Central memory CD4-positive, alpha-beta T cell (primary cell): ENCODE measurements at regions not wholly inside any gene's neighbourhood (a gene's known extent, or its start where the extent isn't known, plus 50 kb on each side); places are given as distances from the start of the nearest gene placed in this dataset.

Experiments
- DNase-seq: peaks from one replicate; pipeline ENCODE4 v3.0.0; 2022

DNA sequence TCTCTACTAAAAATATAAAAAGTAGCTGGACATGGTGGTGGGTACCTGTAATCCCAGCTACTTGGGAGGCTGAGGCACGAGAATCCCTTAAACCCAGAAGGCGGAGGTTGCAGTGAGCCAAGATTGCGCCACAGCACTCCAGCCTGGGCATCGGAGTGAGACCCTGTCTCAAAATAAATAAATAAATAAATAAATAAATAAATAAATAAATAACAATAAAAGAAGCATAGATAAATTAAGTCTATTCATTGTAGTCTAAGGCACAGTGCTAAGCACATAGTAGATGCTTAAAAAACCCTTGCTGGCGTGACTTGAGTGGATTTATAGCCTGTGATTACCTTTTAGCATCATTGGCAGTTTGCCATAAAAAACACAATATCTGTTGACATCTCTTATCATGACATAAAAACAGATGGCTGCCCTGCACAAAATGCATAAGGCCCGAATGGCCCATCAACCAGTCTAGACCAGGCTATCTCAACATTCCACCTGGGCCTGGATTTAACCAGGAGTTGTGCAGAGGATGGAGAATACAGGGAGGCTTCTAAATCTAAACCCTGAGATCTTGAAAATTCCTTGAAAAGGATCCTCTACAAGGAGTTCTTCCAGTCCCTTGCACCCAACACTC lies 94.9 kb downstream of the PRLHR start:
- no peak for DNase-seq

DNA sequence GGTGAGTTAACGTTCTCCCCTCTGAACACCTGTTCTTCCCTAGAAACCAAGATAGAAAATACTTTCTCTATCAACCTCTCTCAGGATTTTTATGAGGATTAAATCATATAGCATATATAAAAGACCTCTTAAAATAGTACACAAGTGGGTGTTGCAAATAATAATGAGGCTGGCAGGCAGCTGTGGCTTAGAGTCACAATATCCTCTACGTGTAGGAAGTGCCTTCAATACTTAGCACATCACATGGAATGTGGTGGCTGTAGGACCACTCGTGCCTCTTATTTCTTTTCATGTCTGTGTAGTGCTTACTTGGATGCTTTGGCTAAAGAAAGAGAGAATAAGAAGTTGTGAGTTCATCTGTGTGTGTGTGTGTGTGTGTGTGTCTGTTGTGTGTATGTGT lies 96.3 kb downstream of the PRLHR start:
- no peak for DNase-seq

DNA sequence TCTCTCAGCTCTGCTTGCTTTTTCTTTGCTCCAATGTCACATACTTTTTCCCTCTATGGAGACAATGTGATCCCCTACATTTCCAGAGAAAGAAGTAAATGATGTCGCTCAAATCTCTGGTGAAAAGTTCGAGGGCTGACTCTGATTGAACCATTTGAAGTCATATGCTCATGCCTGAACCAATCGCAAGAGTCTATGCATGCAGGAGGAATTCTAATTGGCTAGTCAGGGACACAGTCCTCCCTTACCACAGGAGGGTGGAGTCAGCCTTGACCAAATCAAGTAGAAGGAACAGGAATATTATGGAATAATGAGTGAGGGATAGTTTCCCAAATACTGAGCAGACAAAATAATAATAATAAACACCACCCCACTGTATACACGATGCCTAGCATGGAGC lies 96.8 kb downstream of the PRLHR start:
- DNase-seq, result no peak

DNA sequence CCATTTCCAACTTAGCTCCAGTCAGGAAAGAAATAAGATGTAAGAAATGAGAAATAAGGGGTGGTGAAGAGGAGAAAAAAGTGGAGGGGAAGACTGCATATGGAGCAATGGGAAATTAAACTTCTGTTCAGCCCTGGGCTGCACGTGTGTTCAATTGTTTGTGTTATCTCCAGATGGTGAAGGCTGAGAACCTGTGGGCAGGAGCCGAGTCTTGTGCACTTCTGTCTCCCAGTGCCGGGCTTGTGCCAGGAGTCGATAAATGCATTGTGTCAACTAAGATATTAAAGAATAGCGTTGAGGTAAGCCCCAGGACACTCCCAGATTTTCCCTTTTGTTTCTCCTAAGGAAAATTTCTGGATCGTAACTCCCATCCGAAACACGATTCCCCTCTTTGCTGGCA lies 98.2 kb downstream of the PRLHR start:
- no peak for DNase-seq

DNA sequence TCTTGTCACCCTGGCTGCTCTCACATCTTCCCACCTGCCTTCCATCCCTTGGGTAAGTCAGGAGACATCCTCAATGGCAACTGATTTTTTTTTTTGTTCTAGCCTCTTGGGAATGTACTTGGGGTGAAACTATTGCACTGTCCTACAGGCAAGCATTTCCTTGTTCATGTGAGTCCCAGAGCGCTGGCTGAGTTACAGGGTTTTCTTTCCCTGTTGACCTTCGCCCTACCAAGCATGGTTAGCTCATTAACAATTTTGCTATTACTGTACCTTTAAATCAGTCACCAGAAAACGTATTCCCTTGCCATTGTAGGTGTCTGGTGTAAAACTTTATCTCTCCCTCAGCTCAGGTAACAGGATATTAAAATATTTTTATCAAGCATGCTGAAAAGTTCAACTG lies 98.9 kb downstream of the PRLHR start:
- no peak for DNase-seq

DNA sequence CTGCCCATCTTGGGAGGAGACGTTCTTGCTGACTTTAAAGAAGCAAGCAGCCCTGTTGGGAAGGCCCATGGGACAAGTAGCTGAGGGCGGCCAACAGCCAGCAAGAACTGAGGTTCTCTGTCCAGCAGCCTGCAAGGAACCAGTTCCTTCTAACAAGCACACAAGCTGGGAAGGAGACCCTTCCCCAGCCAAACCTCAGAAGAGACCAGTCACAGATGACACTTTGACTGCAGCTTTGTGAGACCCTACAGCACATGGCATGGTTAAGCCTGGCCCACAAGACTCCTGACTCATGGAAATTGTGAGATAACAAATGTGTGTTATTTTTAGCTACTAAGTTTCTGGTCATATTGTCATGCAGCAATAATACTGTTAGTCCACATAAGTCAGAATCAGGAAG lies 99.9 kb downstream of the PRLHR start:
- DNase-seq, result no peak

DNA sequence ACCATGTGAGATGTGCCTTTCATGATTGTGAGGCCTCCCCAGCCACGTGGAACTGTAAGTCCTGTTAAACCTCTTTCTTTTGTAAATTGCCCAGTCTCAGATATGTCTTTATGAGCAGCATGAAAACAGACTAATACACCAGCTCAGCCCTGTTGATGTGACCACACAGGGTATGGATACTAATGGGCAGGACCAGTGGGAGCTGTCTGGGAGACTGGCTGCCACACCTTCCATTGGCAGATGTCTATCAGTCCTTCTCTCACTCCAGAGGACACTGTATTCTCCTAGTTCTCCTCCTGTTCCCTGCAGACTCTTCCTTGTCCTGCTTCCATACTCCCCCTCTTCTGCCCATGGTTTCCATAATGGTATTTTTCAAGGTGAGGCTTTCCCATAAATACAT lies 104.4 kb downstream of the PRLHR start:
- DNase-seq, result no peak

DNA sequence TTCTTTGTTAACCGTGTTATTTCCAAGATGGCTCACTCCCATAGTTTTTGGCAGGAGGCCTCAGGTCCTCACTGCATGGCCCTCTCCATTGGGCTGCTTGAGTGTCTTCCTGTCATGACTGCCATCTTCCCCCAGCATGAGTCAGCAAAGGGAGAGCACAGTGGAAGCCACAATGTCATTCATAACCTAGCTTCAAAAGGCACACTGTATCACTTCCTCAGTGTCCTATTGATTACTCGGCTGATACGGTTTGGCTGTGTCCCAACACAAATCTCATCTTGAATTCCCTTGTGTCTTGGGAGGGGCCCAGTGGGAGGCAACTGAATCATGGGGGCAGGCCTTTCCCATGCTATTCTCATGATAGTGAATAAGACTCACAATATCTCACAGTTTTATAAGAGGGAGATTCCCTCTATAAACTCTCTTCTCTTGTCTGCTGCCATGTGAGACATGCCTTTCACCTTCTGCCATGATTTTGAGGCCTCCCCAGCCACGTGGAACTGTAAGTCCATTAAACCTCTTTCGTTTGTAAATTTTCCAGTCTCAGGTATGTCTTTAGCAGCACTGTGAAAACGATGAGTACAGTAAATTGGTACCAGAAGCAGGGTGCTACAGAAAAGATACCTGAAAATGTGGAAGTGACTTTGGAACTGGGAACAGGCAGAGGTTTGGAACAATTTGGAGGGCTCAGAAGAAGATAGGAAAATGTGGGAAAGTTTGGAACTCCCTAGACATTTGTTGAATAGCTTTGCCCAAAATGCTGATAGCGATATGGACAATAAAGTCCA lies 106.5 kb downstream of the PRLHR start:
- no peak for DNase-seq

DNA sequence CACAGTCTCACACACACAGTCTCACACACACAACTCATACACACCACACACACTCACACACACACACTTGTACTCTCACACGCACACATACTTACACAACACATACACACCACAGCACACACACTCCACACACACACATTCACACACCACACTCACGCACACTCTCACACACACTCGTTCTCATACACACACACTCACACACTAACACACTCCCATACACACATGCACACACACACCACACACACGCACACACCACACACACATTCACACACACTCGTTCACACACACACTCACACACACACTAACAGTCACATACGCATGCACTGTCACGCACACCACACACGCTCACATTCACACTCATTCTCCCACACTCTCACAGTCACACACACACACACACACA lies 109.8 kb downstream of the PRLHR start:
- no peak for DNase-seq

DNA sequence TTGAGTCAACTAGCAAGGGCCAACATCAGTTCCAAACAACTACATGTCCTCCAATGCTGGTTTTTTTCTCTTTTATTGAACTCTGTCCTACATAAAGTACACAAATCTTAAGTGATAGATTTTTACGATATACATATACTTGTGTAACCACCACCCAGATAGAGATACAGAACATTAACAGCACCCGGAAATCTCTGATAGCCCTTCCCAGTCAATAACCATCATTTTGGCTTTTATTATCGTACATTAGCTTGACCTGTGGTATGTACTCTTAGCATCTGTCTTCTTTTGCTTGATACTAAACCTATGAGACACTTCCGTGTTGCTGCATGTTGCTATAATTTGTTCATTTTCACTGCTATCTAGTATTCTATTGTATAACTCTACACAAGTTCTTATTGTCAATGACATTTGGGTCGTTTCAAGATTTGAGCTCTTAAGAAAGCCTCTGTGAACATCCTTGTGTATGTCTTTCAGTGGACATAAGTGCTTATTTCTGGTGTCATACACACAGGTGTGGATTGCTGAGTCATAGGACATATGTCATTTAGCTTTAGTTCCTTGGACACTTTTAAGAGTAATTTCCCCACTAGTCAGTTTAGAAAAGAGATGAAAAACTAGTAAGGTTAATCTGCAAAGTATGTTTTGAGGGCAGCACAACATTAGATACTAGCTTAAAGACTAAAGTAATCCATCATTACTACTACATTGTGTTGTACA lies 111.1 kb downstream of the PRLHR start:
- DNase-seq, result no peak

DNA sequence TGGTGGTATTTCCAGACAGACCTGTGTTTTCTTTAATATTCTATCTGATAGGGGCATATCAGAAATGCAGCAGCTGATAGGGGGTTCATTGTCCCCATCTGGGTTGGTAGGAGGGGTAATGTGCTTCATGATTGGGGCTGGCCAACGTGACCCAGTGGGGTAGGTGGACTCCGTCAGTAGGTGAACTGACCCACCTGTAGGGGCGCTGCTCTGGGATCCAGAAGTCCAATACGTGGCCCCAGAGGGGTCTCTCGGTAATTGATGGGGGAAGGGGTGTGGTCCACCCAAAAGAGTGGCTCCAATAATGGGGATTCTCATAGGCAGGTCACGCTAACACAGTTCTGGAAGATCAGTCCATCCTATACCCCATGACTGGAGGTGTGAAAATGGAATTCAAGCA lies 112.0 kb downstream of the PRLHR start:
- no peak for DNase-seq

DNA sequence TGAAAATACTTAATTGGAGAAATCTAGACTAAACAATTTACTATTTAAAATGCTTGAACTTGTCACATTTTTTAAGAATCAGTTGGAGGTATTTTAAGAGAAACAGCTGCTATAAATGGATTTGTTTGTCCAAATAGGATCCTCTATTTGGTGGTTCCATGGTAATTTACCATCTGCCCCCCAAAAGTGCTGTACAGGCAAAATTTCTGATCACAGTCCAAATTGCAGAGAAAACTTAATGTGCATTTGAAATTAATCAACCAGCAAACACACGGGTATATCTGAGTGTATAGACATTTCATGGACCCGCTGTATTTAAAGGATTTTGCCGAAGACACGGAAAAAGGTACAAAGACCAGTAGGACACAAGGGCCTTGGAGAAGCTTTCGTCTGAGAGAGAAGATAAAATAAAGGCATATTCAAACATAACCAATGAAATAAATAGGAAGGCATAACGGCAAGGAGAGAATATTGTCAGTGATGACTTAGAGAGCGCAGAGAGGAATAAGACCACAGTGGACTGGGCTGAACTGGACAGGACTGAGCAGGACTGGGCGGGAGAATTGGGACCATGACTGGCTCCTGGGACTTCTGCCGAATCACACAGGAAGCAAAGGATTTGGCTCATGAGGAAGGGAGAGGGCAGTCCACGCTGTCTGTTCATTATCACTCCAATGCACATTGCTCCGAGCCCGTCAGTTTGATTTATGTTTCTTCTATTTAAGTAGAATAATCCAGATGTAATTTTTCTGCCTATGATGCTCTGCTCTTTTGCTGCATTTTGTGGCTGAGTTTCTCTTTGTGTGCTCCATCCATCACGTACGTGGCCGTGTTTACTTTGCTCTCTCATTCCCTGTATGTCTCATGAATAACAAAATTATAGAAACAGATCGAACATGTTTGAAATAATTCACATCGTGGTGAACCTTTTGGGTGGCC lies 112.8 kb downstream of the PRLHR start:
- no peak for DNase-seq

DNA sequence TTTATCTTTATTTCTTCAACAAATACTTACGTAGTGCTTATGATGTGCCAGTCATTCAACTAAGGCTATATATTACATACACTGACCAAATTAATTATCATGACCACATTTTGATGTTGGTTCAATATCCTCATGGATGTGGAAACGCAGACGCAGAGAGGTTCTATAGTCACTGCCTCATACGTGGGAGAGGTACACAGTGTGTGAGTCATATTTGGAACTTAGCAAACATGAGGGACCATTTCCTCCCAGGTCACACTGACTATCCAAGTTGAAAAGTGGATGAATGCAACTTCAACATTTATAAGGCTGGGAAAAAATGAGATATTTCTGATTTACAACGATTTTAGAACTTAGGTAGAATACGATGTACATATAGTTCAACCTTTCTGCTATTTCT lies 113.6 kb downstream of the PRLHR start:
- no peak for DNase-seq

DNA sequence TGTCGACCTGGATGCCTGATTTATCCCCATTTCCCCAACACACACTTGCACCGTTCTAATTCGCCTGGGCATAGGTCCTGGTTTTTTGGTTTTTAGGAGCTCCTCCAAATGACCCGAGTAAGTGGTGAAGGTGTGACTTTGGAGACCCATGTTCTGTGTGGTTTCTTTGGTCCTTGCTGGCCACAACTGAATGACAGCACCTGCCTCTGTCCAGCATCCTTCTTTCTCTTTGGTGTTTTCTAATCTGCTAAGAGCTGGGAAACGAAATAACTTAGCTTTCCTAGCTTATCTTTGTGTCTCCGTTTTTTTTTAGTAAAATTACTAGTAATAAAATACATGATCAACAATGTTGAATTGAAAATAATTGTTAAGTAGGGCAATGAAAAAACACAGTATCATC lies 120.2 kb downstream of the PRLHR start:
- DNase-seq, result no peak

DNA sequence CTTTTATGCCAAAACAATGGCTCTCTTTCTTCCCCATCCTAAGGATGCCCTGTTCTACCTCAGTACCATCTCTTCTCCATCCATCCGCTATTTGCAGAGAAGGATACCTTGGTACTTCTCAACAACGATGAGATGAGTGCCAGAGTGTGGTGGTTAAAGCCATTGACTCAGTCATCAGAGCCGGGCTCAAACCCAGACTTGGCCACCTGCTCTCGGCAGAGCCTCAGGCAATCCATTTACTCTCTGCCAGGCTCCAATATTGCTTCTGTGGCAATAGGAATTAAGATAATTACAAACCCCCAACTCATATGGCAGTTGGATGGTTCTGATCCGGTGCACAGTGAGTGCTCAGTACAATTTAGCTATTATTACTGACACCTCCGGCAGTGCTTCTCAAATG lies 121.3 kb downstream of the PRLHR start:
- DNase-seq, result no peak

DNA sequence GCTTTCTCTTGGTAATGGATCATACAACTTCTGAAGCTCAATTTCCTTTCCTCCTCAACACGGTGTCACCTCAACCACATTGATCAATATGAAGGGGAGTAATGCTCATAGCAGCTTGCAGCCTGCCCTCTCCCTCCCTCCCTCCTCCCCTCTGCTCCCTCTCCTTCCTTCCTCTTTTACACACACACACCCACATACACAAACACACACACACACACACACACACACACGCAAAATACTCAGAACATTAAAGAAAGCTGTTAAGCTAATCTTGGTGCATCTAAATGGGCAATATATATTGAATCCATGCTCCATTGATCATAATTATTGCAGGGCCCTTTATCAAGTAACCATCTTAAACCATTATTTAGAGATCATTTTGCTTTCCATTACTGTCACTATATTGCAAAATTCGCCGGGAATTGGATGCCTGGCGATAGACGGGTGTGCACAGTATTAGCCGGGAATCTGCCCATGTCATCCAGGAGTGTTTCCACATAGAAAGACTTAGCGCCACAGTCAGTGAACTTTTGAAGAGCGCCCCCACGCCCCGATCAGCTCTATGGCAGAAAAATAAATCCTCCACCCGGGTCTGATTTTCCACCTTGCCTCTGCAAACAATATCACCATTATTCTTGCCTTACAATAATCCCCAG lies 122.0 kb downstream of the PRLHR start:
- no peak for DNase-seq

DNA sequence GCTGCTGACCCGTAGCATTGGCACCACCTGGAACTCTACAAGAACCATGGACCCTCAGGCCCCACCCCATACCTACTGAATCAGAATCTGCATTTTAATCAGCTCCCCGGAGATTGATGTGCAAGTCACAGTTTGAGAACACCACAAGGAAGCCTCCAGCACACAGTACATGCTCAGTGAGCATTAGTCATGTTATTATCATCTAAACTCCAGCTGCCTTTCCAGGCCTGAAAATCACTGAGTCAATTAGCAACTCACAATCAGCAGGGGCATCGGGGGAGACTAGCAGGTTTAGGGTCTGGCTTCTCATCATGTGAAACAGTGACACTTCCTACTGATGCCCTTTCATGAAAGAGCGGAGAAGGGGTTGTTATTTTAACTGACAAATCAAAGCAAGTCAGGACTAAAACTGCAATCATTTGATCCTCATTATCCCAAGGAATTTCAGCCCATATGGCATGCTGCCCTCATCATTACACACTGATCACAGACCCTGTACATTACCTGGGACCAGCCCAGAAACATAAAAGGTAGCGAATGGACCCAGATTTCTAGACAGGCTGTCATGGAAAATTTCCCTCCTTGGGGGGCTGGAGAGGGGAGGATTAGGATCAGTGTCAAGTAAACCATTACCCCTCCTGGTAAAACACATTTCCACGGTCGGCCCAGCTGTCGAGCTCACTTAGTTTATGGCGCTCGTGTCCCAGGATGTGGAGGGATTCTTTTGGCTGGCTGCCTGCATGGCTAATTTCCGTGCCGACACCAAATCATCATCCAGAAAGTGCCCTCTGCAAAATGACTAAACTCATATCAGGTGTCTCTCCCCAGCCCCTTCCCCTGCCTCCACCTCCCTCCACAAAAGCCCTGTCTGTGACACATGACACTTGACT lies 122.8 kb downstream of the PRLHR start:
- DNase-seq, result no peak

DNA sequence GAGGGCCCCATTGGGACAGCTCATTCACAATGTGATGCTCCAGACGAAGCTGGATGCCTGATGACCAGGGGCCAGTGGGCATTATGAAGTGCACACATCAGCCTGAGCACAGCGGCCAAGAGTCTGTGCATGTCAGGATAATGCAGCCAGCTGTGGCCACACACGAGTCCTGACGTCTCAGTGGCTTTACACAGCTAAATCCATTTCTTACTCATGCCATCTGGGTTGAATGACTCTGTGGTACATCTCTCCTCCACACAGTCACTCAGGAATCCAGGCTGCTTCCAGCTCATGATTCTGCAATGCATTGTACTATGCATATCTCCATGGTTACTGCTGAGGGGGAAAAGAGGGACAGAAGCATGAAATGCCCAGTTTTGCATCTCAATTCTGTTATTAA lies 123.6 kb downstream of the PRLHR start:
- no peak for DNase-seq

DNA sequence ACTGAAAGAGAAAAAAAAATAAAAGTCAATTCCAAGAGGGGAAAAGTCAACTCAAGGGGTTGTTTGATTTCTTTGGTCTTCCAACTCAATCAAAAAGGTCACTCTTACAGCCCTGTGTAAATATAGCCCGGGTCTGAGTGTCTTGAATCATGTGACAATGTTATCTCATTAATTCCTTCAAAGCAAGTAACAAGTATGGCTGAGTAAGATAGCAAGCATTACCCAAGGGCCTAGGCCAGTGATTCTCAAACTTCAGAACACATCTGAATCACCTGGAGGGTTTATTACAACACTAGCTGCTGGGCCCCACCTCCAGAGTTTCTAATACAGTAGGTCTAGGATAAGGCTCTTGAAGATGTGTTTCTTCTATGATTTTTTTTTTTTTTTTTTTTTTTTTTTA lies 125.0 kb downstream of the PRLHR start:
- no peak for DNase-seq

DNA sequence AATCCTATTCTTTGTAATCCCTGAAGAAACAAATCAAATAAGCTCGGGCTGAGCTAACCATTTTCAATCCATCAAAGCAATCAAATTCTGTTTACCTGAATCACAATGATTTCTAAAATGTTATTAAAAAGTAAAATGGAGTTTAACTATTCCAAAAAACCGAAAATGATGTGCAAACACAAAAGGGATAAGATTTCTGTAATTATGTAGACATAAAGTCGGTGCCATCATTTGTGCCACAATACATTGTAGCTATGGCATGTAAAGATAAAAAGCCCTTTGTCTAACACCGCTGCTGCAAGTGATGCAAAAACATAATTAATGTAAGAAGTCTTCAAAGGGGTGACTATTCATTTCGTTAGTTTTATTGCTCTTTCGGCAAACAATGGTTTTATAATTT lies 125.1 kb upstream of the FAM204A start:
- DNase-seq, result no peak

DNA sequence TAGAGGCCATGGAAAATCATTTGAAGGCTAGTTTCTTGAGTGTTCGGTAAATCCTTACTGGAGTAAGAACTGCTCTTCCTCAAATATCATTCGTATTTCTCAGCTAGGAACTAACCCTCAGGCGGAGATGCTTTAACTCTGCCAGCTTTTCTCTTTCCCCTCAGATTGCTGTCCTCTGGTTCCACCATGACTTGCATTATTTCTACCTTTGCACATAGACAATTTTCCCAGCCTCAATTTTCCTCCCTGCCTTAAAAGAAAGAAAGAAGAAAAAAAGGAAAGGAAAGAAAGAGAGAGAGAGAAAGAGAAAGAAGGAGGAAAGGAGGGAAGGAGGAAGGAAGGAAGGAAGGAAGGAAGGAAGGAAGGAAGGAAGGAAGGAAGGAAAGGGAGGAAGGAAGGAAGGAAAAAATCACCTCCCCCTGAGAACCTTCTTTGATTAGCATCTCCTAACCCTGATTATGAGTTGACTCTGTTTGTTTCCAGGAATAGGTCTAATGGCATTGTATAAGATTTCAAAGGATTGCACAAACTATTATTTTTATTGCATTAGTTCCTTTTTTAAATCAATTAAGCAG lies 123.3 kb upstream of the FAM204A start:
- DNase-seq, result no peak
